ENCODE measurements at regions not wholly inside any gene's neighbourhood (a gene's known extent, or its start where the extent isn't known, plus 50 kb on each side); places are given as distances from the start of the nearest gene placed in this dataset.

- BruUV-seq (replicated peaks), result no TSS peak
- DNase-seq (ENCODE audit: low read depth, low spot score) (no peak), FAIRE-seq (no peak)
- H4K20me1 ChIP-seq (replicated peaks; ENCODE audit: control insufficient read depth, extremely low read depth, insufficient read depth, low read length), result no peaks in the 10 kb centered on the region
- peaks cover 0 to 2% of the 10 kb centered on the region in 2 experiments for H3K27me3 ChIP-seq (ENCODE audit: control insufficient read depth in 2 of 2, insufficient read depth in 2 of 2, low read length in 2 of 2)
- H3K4me3 ChIP-seq (replicated peaks in 1 of 3; ENCODE audit: insufficient read depth in 1 of 3, low read depth in 1 of 3, low read length in 3 of 3), result no peak overlapping the region
- H3K79me2 ChIP-seq (ENCODE audit: control insufficient read depth, insufficient read depth, low read length), result no peaks in the 10 kb centered on the region
- ChIA-PET CTCF (interaction anchor here (1.8 kb wide), 1 partner anchor 22 kb away, joined by 6 read pairs; no protein-coding TSS in a partner anchor), POLR2A (no interaction called here)
- H3K9ac ChIP-seq (replicated peaks; ENCODE audit: extremely low read depth, insufficient read depth, low read length), result no peak overlapping the region
- no peak overlapping the region for H3K4me2 ChIP-seq (ENCODE audit: insufficient read depth, low read length)
- no peaks in the 10 kb centered on the region for H3K9me1 ChIP-seq (replicated peaks; ENCODE audit: control insufficient read depth, extremely low read depth, insufficient read depth, low read length)
- dilution Hi-C loops (cut with MboI; ENCODE audit: extremely low pct_ligation_motif_present, low sequenced_read_pairs), result no loop called here
- no peaks in the 10 kb centered on the region for H3K9me3 ChIP-seq (replicated peaks; ENCODE audit: control insufficient read depth, insufficient read depth, low read length)
- peaks cover 23% of the 10 kb centered on the region for H3K4me1 ChIP-seq (ENCODE audit: control insufficient read depth, extremely low read depth, insufficient read depth, low read length)
- no peaks in the 10 kb centered on the region for H3K36me3 ChIP-seq (ENCODE audit: control insufficient read depth in 2 of 2, extremely low read depth in 1 of 2, insufficient read depth in 2 of 2, low read length in 2 of 2)
- TF ChIP-seq POLR2AphosphoS5 (IDR thresholded peaks at IDR 0.05; ENCODE audit: insufficient read depth, low read depth, low read length), result no peak
- H2AFZ ChIP-seq (ENCODE audit: low read depth, low read length), result no peak overlapping the region
- intact Hi-C loops (cut with micrococcal nuclease), result loop anchor here (2.0 to 10.0 kb wide), 2 partner anchors 23 to 1641 kb away; no protein-coding TSS in a partner anchor
- H3K27ac ChIP-seq (ENCODE audit: insufficient read depth, low read depth, low read length), result no peak overlapping the region
These were observed 86.8 kb upstream of the NDUFV2 start for GRCh38 chr18:9015689-9016088.

GRCh38 chr18:9016633-9017166 lies 85.8 kb upstream of the NDUFV2 start:
- H3K4me3 ChIP-seq (replicated peaks in 1 of 3; ENCODE audit: insufficient read depth in 1 of 3, low read depth in 1 of 3, low read length in 3 of 3), result no peak overlapping the region
- dilution Hi-C loops (cut with MboI; ENCODE audit: extremely low pct_ligation_motif_present, low sequenced_read_pairs) (no loop called here), intact Hi-C loops (cut with micrococcal nuclease) (loop anchor here (1.0 to 10.0 kb wide), 3 partner anchors 22 to 1642 kb away; no protein-coding TSS in a partner anchor)
- DNase-seq (ENCODE audit: low read depth, low spot score) (no peak), FAIRE-seq (no peak)
- H3K9me3 ChIP-seq (replicated peaks; ENCODE audit: control insufficient read depth, insufficient read depth, low read length), result no peaks in the 10 kb centered on the region
- H4K20me1 ChIP-seq (replicated peaks; ENCODE audit: control insufficient read depth, extremely low read depth, insufficient read depth, low read length), result no peaks in the 10 kb centered on the region
- CTCF ChIA-PET, result interaction anchor here (0.8 to 1.8 kb wide), 8 partner anchors 8 to 407 kb away, joined by 3 to 7 read pairs (median 4); partner anchors contain the start of gene RAB12
- peaks cover 23% of the 10 kb centered on the region for H3K4me1 ChIP-seq (ENCODE audit: control insufficient read depth, extremely low read depth, insufficient read depth, low read length)
- no peak overlapping the region for H3K4me2 ChIP-seq (ENCODE audit: insufficient read depth, low read length)
- peak overlapping the region; percentile 71 for H2AFZ ChIP-seq (ENCODE audit: low read depth, low read length)
- no peaks in the 10 kb centered on the region for H3K9me1 ChIP-seq (replicated peaks; ENCODE audit: control insufficient read depth, extremely low read depth, insufficient read depth, low read length)
- no TSS peak for BruUV-seq (replicated peaks)
- H3K9ac ChIP-seq (replicated peaks; ENCODE audit: extremely low read depth, insufficient read depth, low read length), result peak overlapping the region; percentile 68
- peak overlapping the region; percentile 90 for H3K27ac ChIP-seq (ENCODE audit: insufficient read depth, low read depth, low read length)
- no peaks in the 10 kb centered on the region for H3K36me3 ChIP-seq (ENCODE audit: control insufficient read depth in 2 of 2, extremely low read depth in 1 of 2, insufficient read depth in 2 of 2, low read length in 2 of 2)
- TF ChIP-seq JUN (IDR thresholded peaks at IDR 0.05; ENCODE audit: borderline replicate concordance, insufficient read depth, insufficient read length, low read depth) (no peak), GATA2 (IDR thresholded peaks at IDR 0.05; ENCODE audit: insufficient read depth, insufficient read length, low read depth, low read length) (no peak), POLR2A (IDR thresholded peaks at IDR 0.05; ENCODE audit: low read depth, low read length) (no peak), FOS (IDR thresholded peaks at IDR 0.05; ENCODE audit: borderline replicate concordance, insufficient read depth, low read length) (no peak), EZH2 (IDR thresholded peaks at IDR 0.05; ENCODE audit: borderline replicate concordance, low read depth, low read length, severe bottlenecking) (no peak), CTCF (IDR thresholded peaks at IDR 0.05; ENCODE audit: extremely low read depth in 1 of 2, insufficient read depth in 1 of 2, low read depth in 1 of 2, low read length in 2 of 2) (no peak)
- TF ChIP-seq, protein P1, sequence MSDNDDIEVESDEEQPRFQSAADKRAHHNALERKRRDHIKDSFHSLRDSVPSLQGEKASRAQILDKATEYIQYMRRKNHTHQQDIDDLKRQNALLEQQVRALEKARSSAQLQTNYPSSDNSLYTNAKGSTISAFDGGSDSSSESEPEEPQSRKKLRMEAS (IDR thresholded peaks at IDR 0.05; ENCODE audit: insufficient read depth, insufficient read length), result peak; percentile 48
- POLR2A ChIA-PET, result no interaction called here
- H3K79me2 ChIP-seq (ENCODE audit: control insufficient read depth, insufficient read depth, low read length), result no peaks in the 10 kb centered on the region
- no peaks in the 10 kb centered on the region for H3K27me3 ChIP-seq (ENCODE audit: control insufficient read depth in 2 of 2, insufficient read depth in 2 of 2, low read length in 2 of 2)
